K562 (cell line): ENCODE measurements at regions not wholly inside any gene's neighbourhood (a gene's known extent, or its start where the extent isn't known, plus 50 kb on each side); places are given as distances from the start of the nearest gene placed in this dataset.

Experiments
- ATAC-seq: fragments of 200-7000 bp; cut with Tn5 transposase; 3 replicates; pipeline ENCODE4 v1.9.1; 2020; ENCODE audit warnings: moderate library complexity
- BruUV-seq: library from RNA; stranded (reverse); fragments of 400-500 nt; replicated peaks from 2 replicates; lab custom pipeline; 2021; lab: Mats Ljungman, UMichigan
- CTCF ChIA-PET: fragments of 300-600 bp; formaldehyde crosslinking; extraction: SDS; loops from one replicate; lab custom pipeline; 2021; ENCODE audit warnings: low intra/inter-chr PET ratio; lab: Yijun Ruan, JAX
- POLR2A ChIA-PET: fragments of 300-600, 350-650 bp; sonication (Branson Sonifier 250); formaldehyde crosslinking; extraction: SDS; loops from one replicate; lab custom pipeline; 2021; ENCODE audit warnings: antibody characterized with exemption, inconsistent platforms; lab: Yijun Ruan, JAX
- DNase-seq, 4 experiments: peaks; one replicate each; pipeline versions ENCODE4 v3.0.0 to v3.0.0-alpha.2; 2011 to 2018; ENCODE audit warnings: low spot score in 3 of 4, mixed read lengths in 3 of 4; ENCODE audit errors: extremely low read depth in 1 of 4
- FAIRE-seq: peaks from 2 replicates; lab custom pipeline; 2011; peaks lifted over from hg19 to GRCh38; lab: Jason Lieb, UNC
- H2AFZ ChIP-seq: 2 replicates; pipeline ENCODE4 v1.6.0; 2011; ENCODE audit warnings: low read depth, low read length, control low read depth, inconsistent platforms
- H3K27ac ChIP-seq: fragments of 200-600 bp; 3 replicates; pipeline ENCODE4 v1.8.0; 2011; ENCODE audit warnings: low read depth, mild to moderate bottlenecking, control low read depth, inconsistent platforms, low read length, moderate library complexity, mixed read lengths; ENCODE audit errors: extremely low read depth
- H3K27me3 ChIP-seq, 2 experiments: fragments of 300-600 bp in 1 of 2; 2 replicates in 1 of 2; 3 replicates in 1 of 2; pipeline versions ENCODE4 v1.6.0 to v1.8.0; 2011; ENCODE audit warnings: inconsistent platforms in 2 of 2, low read length in 2 of 2, mild to moderate bottlenecking in 1 of 2, mixed read lengths in 1 of 2, moderate library complexity in 1 of 2; ENCODE audit not compliant: control insufficient read depth in 2 of 2, insufficient read depth in 2 of 2
- H3K36me3 ChIP-seq: fragments of 300-600 bp; 3 replicates; pipeline ENCODE4 v1.8.0; 2011; ENCODE audit warnings: mild to moderate bottlenecking, low read length, inconsistent platforms; ENCODE audit not compliant: control insufficient read depth, insufficient read depth
- H3K4me1 ChIP-seq, 2 experiments: fragments of 200-600 bp in 1 of 2; replicated peaks in 1 of 2; 2 replicates in 1 of 2; 3 replicates in 1 of 2; pipeline versions ENCODE4 v1.5.1 to v1.8.0; 2011; ENCODE audit warnings: inconsistent platforms in 2 of 2, low read length in 2 of 2, mild to moderate bottlenecking in 1 of 2, mixed read lengths in 1 of 2, moderate library complexity in 1 of 2; ENCODE audit not compliant: control insufficient read depth in 2 of 2, insufficient read depth in 2 of 2
- H3K4me2 ChIP-seq: 2 replicates; pipeline ENCODE4 v1.6.1; 2011; ENCODE audit warnings: low read length, control low read depth, inconsistent platforms, mixed read lengths; ENCODE audit not compliant: insufficient read depth
- H3K4me3 ChIP-seq: fragments of 200-600 bp; sonication (generic), shearing (Covaris generic); 2 replicates; pipeline ENCODE4 v1.5.1; 2016; ENCODE audit warnings: control low read depth, inconsistent platforms
- H3K79me2 ChIP-seq: fragments of 200-600 bp; 3 replicates; pipeline ENCODE4 v1.8.0; 2011; ENCODE audit warnings: low read length, inconsistent platforms; ENCODE audit not compliant: control insufficient read depth, insufficient read depth
- H3K9ac ChIP-seq, 2 experiments: 2 replicates each; pipeline versions ENCODE4 v1.6.0 to v1.6.1; 2011; ENCODE audit warnings: low read depth in 2 of 2, low read length in 2 of 2, control low read depth in 1 of 2, inconsistent platforms in 1 of 2, mild to moderate bottlenecking in 1 of 2, mixed read lengths in 1 of 2; ENCODE audit not compliant: insufficient read depth in 1 of 2
- H3K9me1 ChIP-seq: one replicate; pipeline ENCODE4 v1.6.0; 2011; ENCODE audit warnings: inconsistent platforms, mild to moderate bottlenecking, low read length, moderate library complexity; ENCODE audit not compliant: control insufficient read depth, insufficient read depth
- H3K9me3 ChIP-seq: replicated peaks from 2 replicates; pipeline ENCODE4 v1.5.1; 2011; ENCODE audit warnings: low read depth, low read length, inconsistent platforms; ENCODE audit not compliant: control insufficient read depth, insufficient read depth
- H4K20me1 ChIP-seq: replicated peaks from 2 replicates; pipeline ENCODE4 v1.6.1; 2011; ENCODE audit warnings: low read length, inconsistent platforms, mixed read lengths; ENCODE audit not compliant: control insufficient read depth, insufficient read depth
- WGBS: fragments of 100-300 bp; shearing (Covaris generic); methylation state at CpG from one replicate; pipeline ENCODE4 v1.1.6; 2016; ENCODE audit warnings: low coverage, mixed read lengths; ENCODE audit not compliant: insufficient coverage; ENCODE audit errors: missing lambda C conversion rate; 5-methylcytosine and 5-hydroxymethylcytosine counted together
- in situ Hi-C: fragments of 300-500 bp; cut with MboI; formaldehyde crosslinking; loops from 4 replicates; pipeline ENCODE4 v1.15.0; 2018; ENCODE audit warnings: inconsistent platforms, mixed read lengths
- intact Hi-C: fragments of 100-400 bp; cut with micrococcal nuclease; formaldehyde crosslinking; loops from 2 replicates; pipeline ENCODE4 v1.14.2; 2022
- TF ChIP-seq, protein P1 (sequence below), 2 experiments: IDR thresholded peaks in 1 of 2; conservative IDR thresholded peaks in 1 of 2; 2 replicates each; pipeline ENCODE4 v1.6.1; 2016; ENCODE audit warnings: low read depth in 2 of 2, mild to moderate bottlenecking in 1 of 2, missing compliant biosample characterization in 1 of 2, missing genetic modification characterization in 1 of 2, moderate library complexity in 1 of 2
- TF ChIP-seq, protein P2 (sequence below): fragments of 450-650 bp; IDR thresholded peaks from 2 replicates; pipeline ENCODE4 v1.6.1; 2016; ENCODE audit warnings: low read depth

DNA sequence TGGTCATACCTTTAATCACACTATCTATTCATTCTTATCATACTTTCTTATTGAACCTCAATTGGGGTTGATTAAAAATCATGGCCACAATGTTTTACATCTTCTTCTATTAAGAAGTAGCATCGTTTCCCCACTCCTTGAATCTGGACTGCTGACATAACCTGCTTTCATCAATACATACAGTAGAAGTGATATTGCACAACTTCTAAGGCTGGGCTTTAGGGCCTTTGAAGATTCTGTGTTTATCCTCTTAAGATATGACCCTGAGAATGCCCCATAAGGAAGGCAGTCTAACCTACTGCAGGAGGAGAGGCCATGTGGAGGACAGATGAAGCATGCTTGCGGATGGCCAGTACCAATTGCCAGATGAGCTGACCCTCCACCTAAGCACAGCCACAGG, 1142.8 kb upstream of the SEL1L start:
- WGBS: 4% methylated on average over 2 of the region's 2 CpGs
- no peak for ATAC-seq
- Histone ChIP-seq H3K9me3 (no peaks in the 10 kb centered on the region), H4K20me1 (no peaks in the 10 kb centered on the region), H3K4me1 (no peaks in the 10 kb centered on the region), H3K27ac (no peak overlapping the region), H2AFZ (no peak overlapping the region), H3K79me2 (no peaks in the 10 kb centered on the region), H3K4me3 (no peak overlapping the region), H3K27me3 (no peaks in the 10 kb centered on the region), H3K9ac (no peak overlapping the region), H3K36me3 (no peaks in the 10 kb centered on the region), H3K4me2 (no peak overlapping the region), H3K9me1 (no peaks in the 10 kb centered on the region)
- no TSS peak for BruUV-seq
- POLR2A ChIA-PET: no interaction called here
- intact Hi-C loops (no loop called here), in situ Hi-C loops (no loop called here)
- CTCF ChIA-PET: no interaction called here
- FAIRE-seq: no peak
- DNase-seq: peak in 2 of 4 experiments; percentile 4
- TF ChIP-seq, protein P1, sequence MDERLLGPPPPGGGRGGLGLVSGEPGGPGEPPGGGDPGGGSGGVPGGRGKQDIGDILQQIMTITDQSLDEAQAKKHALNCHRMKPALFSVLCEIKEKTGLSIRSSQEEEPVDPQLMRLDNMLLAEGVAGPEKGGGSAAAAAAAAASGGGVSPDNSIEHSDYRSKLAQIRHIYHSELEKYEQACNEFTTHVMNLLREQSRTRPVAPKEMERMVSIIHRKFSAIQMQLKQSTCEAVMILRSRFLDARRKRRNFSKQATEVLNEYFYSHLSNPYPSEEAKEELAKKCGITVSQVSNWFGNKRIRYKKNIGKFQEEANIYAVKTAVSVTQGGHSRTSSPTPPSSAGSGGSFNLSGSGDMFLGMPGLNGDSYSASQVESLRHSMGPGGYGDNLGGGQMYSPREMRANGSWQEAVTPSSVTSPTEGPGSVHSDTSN (CRISPR knock-in tag; IDR thresholded peaks at IDR 0.05; ENCODE audit: low read depth): no peak
- TF ChIP-seq, protein P1 (tag; conservative IDR thresholded peaks at IDR 0.05; ENCODE audit: low read depth): no peak
- TF ChIP-seq, protein P2, sequence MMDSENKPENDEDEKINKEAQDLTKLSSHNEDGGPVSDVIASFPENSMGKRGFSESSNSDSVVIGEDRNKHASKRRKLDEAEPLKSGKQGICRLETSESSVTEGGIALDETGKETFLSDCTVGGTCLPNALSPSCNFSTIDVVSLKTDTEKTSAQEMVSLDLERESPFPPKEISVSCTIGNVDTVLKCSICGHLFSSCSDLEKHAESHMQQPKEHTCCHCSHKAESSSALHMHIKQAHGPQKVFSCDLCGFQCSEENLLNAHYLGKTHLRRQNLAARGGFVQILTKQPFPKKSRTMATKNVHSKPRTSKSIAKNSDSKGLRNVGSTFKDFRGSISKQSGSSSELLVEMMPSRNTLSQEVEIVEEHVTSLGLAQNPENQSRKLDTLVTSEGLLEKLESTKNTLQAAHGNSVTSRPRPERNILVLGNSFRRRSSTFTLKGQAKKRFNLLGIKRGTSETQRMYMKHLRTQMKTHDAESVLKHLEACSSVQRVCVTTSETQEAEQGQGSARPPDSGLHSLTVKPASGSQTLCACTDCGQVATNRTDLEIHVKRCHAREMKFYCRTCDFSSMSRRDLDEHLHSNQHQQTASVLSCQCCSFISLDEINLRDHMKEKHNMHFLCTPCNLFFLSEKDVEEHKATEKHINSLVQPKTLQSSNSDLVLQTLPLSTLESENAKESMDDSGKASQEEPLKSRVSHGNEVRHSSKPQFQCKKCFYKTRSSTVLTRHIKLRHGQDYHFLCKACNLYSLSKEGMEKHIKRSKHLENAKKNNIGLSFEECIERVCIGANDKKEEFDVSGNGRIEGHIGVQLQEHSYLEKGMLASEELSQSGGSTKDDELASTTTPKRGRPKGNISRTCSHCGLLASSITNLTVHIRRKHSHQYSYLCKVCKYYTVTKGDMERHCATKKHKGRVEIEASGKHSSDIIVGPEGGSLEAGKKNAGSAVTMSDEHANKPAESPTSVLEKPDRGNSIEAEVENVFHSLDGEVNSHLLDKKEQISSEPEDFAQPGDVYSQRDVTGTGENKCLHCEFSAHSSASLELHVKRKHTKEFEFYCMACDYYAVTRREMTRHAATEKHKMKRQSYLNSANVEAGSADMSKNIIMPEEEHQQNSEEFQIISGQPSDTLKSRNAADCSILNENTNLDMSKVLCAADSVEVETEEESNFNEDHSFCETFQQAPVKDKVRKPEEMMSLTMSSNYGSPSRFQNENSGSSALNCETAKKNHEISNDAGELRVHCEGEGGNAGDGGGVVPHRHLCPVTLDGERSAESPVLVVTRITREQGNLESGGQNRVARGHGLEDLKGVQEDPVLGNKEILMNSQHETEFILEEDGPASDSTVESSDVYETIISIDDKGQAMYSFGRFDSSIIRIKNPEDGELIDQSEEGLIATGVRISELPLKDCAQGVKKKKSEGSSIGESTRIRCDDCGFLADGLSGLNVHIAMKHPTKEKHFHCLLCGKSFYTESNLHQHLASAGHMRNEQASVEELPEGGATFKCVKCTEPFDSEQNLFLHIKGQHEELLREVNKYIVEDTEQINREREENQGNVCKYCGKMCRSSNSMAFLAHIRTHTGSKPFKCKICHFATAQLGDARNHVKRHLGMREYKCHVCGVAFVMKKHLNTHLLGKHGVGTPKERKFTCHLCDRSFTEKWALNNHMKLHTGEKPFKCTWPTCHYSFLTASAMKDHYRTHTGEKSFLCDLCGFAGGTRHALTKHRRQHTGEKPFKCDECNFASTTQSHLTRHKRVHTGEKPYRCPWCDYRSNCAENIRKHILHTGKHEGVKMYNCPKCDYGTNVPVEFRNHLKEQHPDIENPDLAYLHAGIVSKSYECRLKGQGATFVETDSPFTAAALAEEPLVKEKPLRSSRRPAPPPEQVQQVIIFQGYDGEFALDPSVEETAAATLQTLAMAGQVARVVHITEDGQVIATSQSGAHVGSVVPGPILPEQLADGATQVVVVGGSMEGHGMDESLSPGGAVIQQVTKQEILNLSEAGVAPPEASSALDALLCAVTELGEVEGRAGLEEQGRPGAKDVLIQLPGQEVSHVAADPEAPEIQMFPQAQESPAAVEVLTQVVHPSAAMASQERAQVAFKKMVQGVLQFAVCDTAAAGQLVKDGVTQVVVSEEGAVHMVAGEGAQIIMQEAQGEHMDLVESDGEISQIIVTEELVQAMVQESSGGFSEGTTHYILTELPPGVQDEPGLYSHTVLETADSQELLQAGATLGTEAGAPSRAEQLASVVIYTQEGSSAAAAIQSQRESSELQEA: no peak
